CD4-positive, alpha-beta T cell (primary cell): ENCODE measurements at regions not wholly inside any gene's neighbourhood (a gene's known extent, or its start where the extent isn't known, plus 50 kb on each side); places are given as distances from the start of the nearest gene placed in this dataset.
"Not testable (repeated sequence)": the region's sequence is repeated elsewhere in the genome, so short reads cannot be mapped to it uniquely, and the experiment has no call there.

Experiments used
- ATAC-seq: fragments of 200-7000 bp; cut with Tn5 transposase; one replicate; pipeline ENCODE4 v1.10.0; 2022; ENCODE audit warnings: mild to moderate bottlenecking; ENCODE audit not compliant: poor library complexity
- CTCF ChIA-PET: fragments of 350-600 bp; sonication (Branson Sonifier 250); formaldehyde crosslinking; loops from one replicate; lab custom pipeline; 2021; ENCODE audit warnings: antibody characterized with exemption, inconsistent platforms; lab: Charles Lee
- POLR2A ChIA-PET: fragments of 350-600 bp; sonication (Branson Sonifier 250); formaldehyde crosslinking; loops from one replicate; lab custom pipeline; 2021; ENCODE audit warnings: antibody characterized with exemption, inconsistent platforms; lab: Charles Lee
- DNase-seq, 14 experiments: peaks; one replicate each; pipeline ENCODE4 v3.0.0-alpha.2; 2013 to 2020; ENCODE audit warnings: mixed read lengths in 2 of 14
- H3K27ac ChIP-seq, 2 donors: one replicate each; pipeline versions ENCODE4 v1.5.1 to v1.7.0; 2013; ENCODE audit warnings: low read length in 2 of 2, low read depth in 1 of 2, mild to moderate bottlenecking in 1 of 2
- H3K27me3 ChIP-seq, 2 experiments: 1 replicate in 1 of 2; 2 replicates in 1 of 2; pipeline versions ENCODE4 v1.6.1 to v1.7.0; 2013; ENCODE audit warnings: low read length in 2 of 2, control low read depth in 1 of 2, mild to moderate bottlenecking in 1 of 2, moderate library complexity in 1 of 2; ENCODE audit not compliant: insufficient read depth in 2 of 2, control insufficient read depth in 1 of 2
- H3K36me3 ChIP-seq: one replicate; pipeline ENCODE4 v1.6.1; 2013; ENCODE audit warnings: low read length, control low read depth; ENCODE audit not compliant: insufficient read depth
- H3K4me1 ChIP-seq: one replicate; pipeline ENCODE4 v1.6.1; 2013; ENCODE audit warnings: low read length, control low read depth; ENCODE audit not compliant: insufficient read depth
- H3K4me3 ChIP-seq: one replicate; pipeline ENCODE4 v1.5.1; 2013; ENCODE audit warnings: mild to moderate bottlenecking, low read length, moderate library complexity
- H3K9me3 ChIP-seq, 2 experiments: 1 replicate in 1 of 2; 2 replicates in 1 of 2; pipeline versions ENCODE4 v1.6.1 to v1.7.0; 2013; ENCODE audit warnings: low read length in 2 of 2, mild to moderate bottlenecking in 2 of 2, control low read depth in 1 of 2, moderate library complexity in 1 of 2; ENCODE audit not compliant: control insufficient read depth in 1 of 2, insufficient read depth in 1 of 2
- H3K27ac Mint-ChIP-seq: one replicate; pipeline ENCODE4 v1.8.0; 2020; ENCODE audit warnings: mixed read lengths
- H3K27me3 Mint-ChIP-seq: one replicate; pipeline ENCODE4 v1.8.0; 2021; ENCODE audit warnings: mixed read lengths
- H3K36me3 Mint-ChIP-seq: one replicate; pipeline ENCODE4 v1.8.0; 2021; ENCODE audit warnings: low read depth, mixed read lengths
- H3K4me1 Mint-ChIP-seq: one replicate; pipeline ENCODE4 v1.8.0; 2021; ENCODE audit warnings: low read depth, mixed read lengths
- H3K4me3 Mint-ChIP-seq: one replicate; pipeline ENCODE4 v1.8.0; 2020; ENCODE audit warnings: mild to moderate bottlenecking, mixed read lengths
- H3K9me3 Mint-ChIP-seq: one replicate; pipeline ENCODE4 v1.8.0; 2020; ENCODE audit warnings: mixed read lengths
- CTCF ChIP-seq: fragments of 200-600 bp; IDR thresholded peaks from one replicate; pipeline ENCODE4 v1.8.0; 2022; ENCODE audit warnings: antibody characterized with exemption, mild to moderate bottlenecking
- intact Hi-C, 2 experiments: fragments of 100-400 bp; cut with DNase I in 1 of 2; cut with micrococcal nuclease in 1 of 2; formaldehyde crosslinking; loops; one replicate each; pipeline versions ENCODE4 v1.15.1 to v1.9.0; 2023 to 2025; cut with DNase I, micrococcal nuclease

DNA sequence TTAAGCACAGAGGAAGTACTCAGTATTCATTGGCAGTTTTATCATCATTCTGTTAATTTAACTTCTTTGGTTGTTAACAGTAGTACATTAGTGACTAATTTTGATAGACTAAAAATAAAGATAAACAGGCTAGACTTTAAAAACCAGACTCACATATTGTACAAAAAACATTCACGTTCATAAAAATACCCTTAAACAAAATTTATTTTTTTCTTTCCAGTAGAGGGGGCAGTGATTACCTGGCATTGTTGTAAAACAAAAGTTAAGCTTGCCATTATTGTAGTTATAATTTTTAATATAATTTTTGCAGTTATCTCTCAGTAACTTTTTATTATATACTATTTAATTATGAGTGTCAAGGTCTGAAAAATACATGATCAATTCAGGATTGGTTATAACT lies 92.0 kb downstream of the MRPL57 start:
- H3K27ac ChIP-seq, H3K4me3 Mint-ChIP-seq, ATAC-seq, H3K4me1 ChIP-seq, H3K27ac Mint-ChIP-seq, H3K36me3 Mint-ChIP-seq, H3K9me3 Mint-ChIP-seq, H3K4me3 ChIP-seq, H3K4me1 Mint-ChIP-seq, H3K27me3 ChIP-seq, H3K36me3 ChIP-seq, CTCF ChIA-PET, intact Hi-C loops, H3K27me3 Mint-ChIP-seq, H3K9me3 ChIP-seq, POLR2A ChIA-PET, DNase-seq: not testable (repeated sequence)
- peak; percentile 26 for TF ChIP-seq CTCF

DNA sequence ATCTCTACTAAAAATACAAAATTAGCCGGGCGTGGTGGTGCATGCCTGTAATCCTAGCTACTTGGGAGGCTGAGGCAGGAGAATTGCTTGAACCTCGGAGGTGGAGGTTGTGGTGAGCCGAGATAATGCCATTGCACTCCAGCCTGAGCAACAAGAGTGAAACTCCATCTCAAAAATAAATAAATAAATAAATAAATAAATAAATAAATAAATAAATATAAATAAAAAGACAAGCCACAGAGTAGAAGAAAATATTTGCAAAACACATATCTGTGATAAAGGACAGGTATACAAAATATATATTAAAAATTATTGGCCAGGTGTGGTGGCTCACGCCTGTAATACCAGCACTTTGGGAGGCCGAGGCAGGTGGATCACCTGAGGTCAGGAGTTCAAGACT lies 96.0 kb downstream of the MRPL57 start:
- DNase-seq, H3K9me3 ChIP-seq, H3K27ac ChIP-seq, ATAC-seq, H3K9me3 Mint-ChIP-seq, H3K4me1 Mint-ChIP-seq, H3K27me3 ChIP-seq, H3K27me3 Mint-ChIP-seq, H3K4me3 Mint-ChIP-seq, H3K36me3 Mint-ChIP-seq, H3K4me1 ChIP-seq, H3K27ac Mint-ChIP-seq, POLR2A ChIA-PET, H3K4me3 ChIP-seq, H3K36me3 ChIP-seq: not testable (repeated sequence)
- intact Hi-C loops = loop anchor here in 1 of 2 experiments (10.0 kb wide), 1 partner anchor 1728 kb away; no protein-coding TSS in a partner anchor
- CTCF ChIA-PET = interaction anchor here (1.6 kb wide), 1 partner anchor 10 kb away, joined by 3 read pairs; no protein-coding TSS in a partner anchor

- H3K36me3 Mint-ChIP-seq, H3K9me3 ChIP-seq, H3K4me3 ChIP-seq, H3K4me1 ChIP-seq, DNase-seq, H3K9me3 Mint-ChIP-seq, H3K4me3 Mint-ChIP-seq, H3K27me3 Mint-ChIP-seq, ATAC-seq, POLR2A ChIA-PET, H3K27ac ChIP-seq, H3K27ac Mint-ChIP-seq, H3K36me3 ChIP-seq, CTCF ChIA-PET, H3K4me1 Mint-ChIP-seq, H3K27me3 ChIP-seq: not testable (repeated sequence)
- intact Hi-C loops = loop anchor here in 1 of 2 experiments (10.0 kb wide), 1 partner anchor 1730 kb away; no protein-coding TSS in a partner anchor
Observed at GRCh38 chr13:21274457-21274856, 98.0 kb downstream of the MRPL57 start.

DNA sequence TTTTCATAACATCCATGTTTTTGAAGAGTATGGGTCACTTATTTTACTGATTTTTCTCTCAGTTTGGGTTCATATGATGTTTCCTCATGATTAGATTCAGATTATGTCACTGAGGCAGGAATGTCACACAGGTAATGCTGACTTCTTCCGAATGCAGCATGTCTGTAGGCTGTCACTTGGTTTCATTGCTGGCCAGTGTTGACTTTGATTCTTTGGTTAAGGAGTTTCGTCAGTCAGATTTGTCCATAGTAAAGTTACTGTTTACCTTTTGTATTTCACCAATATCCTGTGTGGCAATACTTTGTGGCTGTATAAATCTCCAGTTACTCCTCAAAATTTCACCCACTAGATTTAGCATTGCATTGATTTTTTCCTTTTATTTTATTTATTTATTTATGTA lies 105.6 kb downstream of the MRPL57 start:
- Mint-ChIP-seq H3K4me1 (no peaks in the 10 kb centered on the region), H3K9me3 (no peaks in the 10 kb centered on the region), H3K36me3 (no peaks in the 10 kb centered on the region), H3K4me3 (no peak overlapping the region), H3K27ac (no peak overlapping the region), H3K27me3 (peaks cover 21% of the 10 kb centered on the region)
- ATAC-seq (no peak), DNase-seq (no peak)
- Histone ChIP-seq H3K4me3 (no peak overlapping the region), H3K27me3 (peaks cover 4 to 7% of the 10 kb centered on the region in 2 experiments), H3K4me1 (no peaks in the 10 kb centered on the region), H3K27ac (no peak overlapping the region), H3K9me3 (no peaks in the 10 kb centered on the region), H3K36me3 (no peaks in the 10 kb centered on the region)
- CTCF ChIA-PET = interaction anchor here (0.7 kb wide), 1 partner anchor 10 kb away, joined by 3 read pairs; no protein-coding TSS in a partner anchor
- intact Hi-C loops = loop anchor here in 1 of 2 experiments (5.0 kb wide), 1 partner anchor 1060 kb away; no protein-coding TSS in a partner anchor
- TF ChIP-seq CTCF = no peak
- POLR2A ChIA-PET = no interaction called here
